Left cardiac atrium (tissue), 4 donors: ENCODE measurements at regions not wholly inside any gene's neighbourhood (a gene's known extent, or its start where the extent isn't known, plus 50 kb on each side); places are given as distances from the start of the nearest gene placed in this dataset.
"Not testable (repeated sequence)": the region's sequence is repeated elsewhere in the genome, so short reads cannot be mapped to it uniquely, and the experiment has no call there.

Experiments used
- ATAC-seq, 2 donors: fragments of 200-7000 bp; cut with Tn5 transposase; one replicate each; pipeline ENCODE4 v1.9.1; 2020; ENCODE audit warnings: mild to moderate bottlenecking in 2 of 2, moderate library complexity in 2 of 2
- DNase-seq: peaks from one replicate; pipeline ENCODE4 v3.0.0-alpha.2; 2020
- intact Hi-C, 2 donors: fragments of 100-400 bp; cut with DNase I; formaldehyde crosslinking; loops; one replicate each; pipeline versions ENCODE4 v1.14.1 to v1.15.1; 2022 to 2023
- donor health status: DM: no; HTN: yes; CAD: no.
- donor health status: DM: no; HTN: yes; CAD: no; lungs with severe emphysema.
- donor health status: DM: yes; HTN: yes; CAD: no.
- donor health status: Dilated cardiomyopathy.

GRCh38 chr13:66077132-66077689 is 1152.9 kb downstream of the PCDH9 start:
- intact Hi-C loops, result no loop called here
- DNase-seq (no peak), ATAC-seq (no peak)

- ATAC-seq (no peak), DNase-seq (no peak)
- intact Hi-C loops, result no loop called here
These were observed 1153.7 kb downstream of the PCDH9 start for GRCh38 chr13:66076417-66076816.

GRCh38 chr13:66074018-66074615 is 1156.0 kb downstream of the PCDH9 start:
- intact Hi-C loops, result no loop called here
- no peak for DNase-seq
- ATAC-seq, result no peak

- intact Hi-C loops, DNase-seq, ATAC-seq: not testable (repeated sequence)
These were observed 1158.0 kb downstream of the PCDH9 start for GRCh38 chr13:66072097-66072496.

GRCh38 chr13:66071608-66072007 is 1158.5 kb downstream of the PCDH9 start:
- DNase-seq, result no peak
- no peak for ATAC-seq
- intact Hi-C loops, result no loop called here

- no peak for DNase-seq
- ATAC-seq, result no peak
- intact Hi-C loops, result no loop called here
These were observed 1159.1 kb downstream of the PCDH9 start for GRCh38 chr13:66071029-66071428.

GRCh38 chr13:66069570-66069969 is 1160.6 kb downstream of the PCDH9 start:
- intact Hi-C loops, result no loop called here
- no peak for DNase-seq
- no peak for ATAC-seq

- DNase-seq (no peak), ATAC-seq (no peak)
- intact Hi-C loops, result no loop called here
These were observed 1161.5 kb downstream of the PCDH9 start for GRCh38 chr13:66068683-66069082.

GRCh38 chr13:66048888-66049287 is 1181.2 kb downstream of the PCDH9 start:
- DNase-seq, result no peak
- intact Hi-C loops, result no loop called here
- no peak for ATAC-seq

GRCh38 chr13:66040506-66040905 is 1189.6 kb downstream of the PCDH9 start:
- DNase-seq, result no peak
- intact Hi-C loops, result no loop called here
- no peak for ATAC-seq

- no peak for DNase-seq
- ATAC-seq, result no peak
- intact Hi-C loops, result no loop called here
These were observed 1193.0 kb downstream of the PCDH9 start for GRCh38 chr13:66037096-66037495.

- intact Hi-C loops, result no loop called here
- DNase-seq (no peak), ATAC-seq (no peak)
These were observed 1193.5 kb downstream of the PCDH9 start for GRCh38 chr13:66036636-66037035.

- DNase-seq, result no peak
- ATAC-seq, result peak in 1 of 2 donors; percentile 44
- intact Hi-C loops, result no loop called here
These were observed 1194.0 kb downstream of the PCDH9 start for GRCh38 chr13:66036024-66036614.

- no peak for ATAC-seq
- intact Hi-C loops, result no loop called here
- no peak for DNase-seq
These were observed 1196.2 kb downstream of the PCDH9 start for GRCh38 chr13:66033924-66034323.

- ATAC-seq, result no peak
- no peak for DNase-seq
- intact Hi-C loops, result no loop called here
These were observed 1208.3 kb downstream of the PCDH9 start for GRCh38 chr13:66021846-66022245.

- no peak for ATAC-seq
- DNase-seq, result no peak
- intact Hi-C loops, result no loop called here
These were observed 1215.4 kb downstream of the PCDH9 start for GRCh38 chr13:66014771-66015170.

GRCh38 chr13:66009241-66009640 is 1220.9 kb downstream of the PCDH9 start:
- DNase-seq (no peak), ATAC-seq (no peak)
- intact Hi-C loops, result no loop called here

GRCh38 chr13:66003558-66003957 is 1226.6 kb downstream of the PCDH9 start:
- no peak for ATAC-seq
- no peak for DNase-seq
- intact Hi-C loops, result no loop called here

GRCh38 chr13:66001140-66001539 is 1229.0 kb downstream of the PCDH9 start:
- ATAC-seq (no peak), DNase-seq (no peak)
- intact Hi-C loops, result no loop called here

GRCh38 chr13:65999411-65999810 is 1230.7 kb downstream of the PCDH9 start:
- intact Hi-C loops, result no loop called here
- ATAC-seq, result no peak
- DNase-seq, result no peak

GRCh38 chr13:65990684-65991083 is 1239.5 kb downstream of the PCDH9 start:
- intact Hi-C loops, result no loop called here
- no peak for ATAC-seq
- no peak for DNase-seq
